Mammary epithelial cell (primary cell): ENCODE measurements at regions not wholly inside any gene's neighbourhood (a gene's known extent, or its start where the extent isn't known, plus 50 kb on each side); places are given as distances from the start of the nearest gene placed in this dataset.

Experiments used
- EZH2 ChIP-seq: IDR thresholded peaks from 2 replicates; pipeline ENCODE4 v1.6.1; 2012; ENCODE audit warnings: low read length, inconsistent platforms, borderline replicate concordance
- TF ChIP-seq, protein P1 (sequence below), 2 donors: IDR thresholded peaks in 1 of 2; conservative IDR thresholded peaks in 1 of 2; 2 replicates each; pipeline ENCODE4 v1.5.1; 2011 to 2012; ENCODE audit warnings: inconsistent platforms in 2 of 2, low read length in 2 of 2, mild to moderate bottlenecking in 2 of 2, control low read depth in 1 of 2, low read depth in 1 of 2; ENCODE audit not compliant: insufficient read depth in 1 of 2; ENCODE audit errors: extremely low read depth in 1 of 2

DNA sequence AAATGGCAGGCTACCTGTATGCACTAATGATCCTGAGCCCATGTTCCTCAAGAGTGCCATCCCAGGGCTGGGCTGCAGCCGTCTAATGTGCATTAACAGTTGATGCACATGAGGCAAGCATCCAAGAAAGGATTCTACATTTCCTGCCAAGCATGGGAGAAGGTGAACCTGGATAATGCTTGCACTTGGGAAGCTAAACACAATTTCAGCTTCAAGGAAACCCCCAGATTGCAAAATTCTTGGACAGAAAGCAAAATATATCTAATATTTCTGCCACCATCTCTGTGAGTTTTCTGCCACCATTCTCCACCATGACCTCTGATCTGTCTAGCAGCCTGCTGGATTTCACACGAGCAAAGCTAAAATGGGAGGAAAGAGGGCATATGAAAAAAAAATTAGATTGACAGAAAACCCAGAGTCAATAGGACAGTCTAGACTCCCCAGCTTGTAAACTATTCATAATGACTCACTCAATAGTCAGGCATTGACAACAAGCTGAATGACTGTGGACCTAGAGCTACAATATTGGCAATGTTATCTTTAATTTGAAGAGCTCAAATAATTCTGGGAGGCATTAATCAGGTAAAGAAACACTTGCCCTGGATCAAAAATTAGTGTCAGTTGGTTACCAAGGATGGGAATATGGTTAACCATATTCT lies 91.9 kb upstream of the BCL2L14 start:
- TF ChIP-seq, protein P1, sequence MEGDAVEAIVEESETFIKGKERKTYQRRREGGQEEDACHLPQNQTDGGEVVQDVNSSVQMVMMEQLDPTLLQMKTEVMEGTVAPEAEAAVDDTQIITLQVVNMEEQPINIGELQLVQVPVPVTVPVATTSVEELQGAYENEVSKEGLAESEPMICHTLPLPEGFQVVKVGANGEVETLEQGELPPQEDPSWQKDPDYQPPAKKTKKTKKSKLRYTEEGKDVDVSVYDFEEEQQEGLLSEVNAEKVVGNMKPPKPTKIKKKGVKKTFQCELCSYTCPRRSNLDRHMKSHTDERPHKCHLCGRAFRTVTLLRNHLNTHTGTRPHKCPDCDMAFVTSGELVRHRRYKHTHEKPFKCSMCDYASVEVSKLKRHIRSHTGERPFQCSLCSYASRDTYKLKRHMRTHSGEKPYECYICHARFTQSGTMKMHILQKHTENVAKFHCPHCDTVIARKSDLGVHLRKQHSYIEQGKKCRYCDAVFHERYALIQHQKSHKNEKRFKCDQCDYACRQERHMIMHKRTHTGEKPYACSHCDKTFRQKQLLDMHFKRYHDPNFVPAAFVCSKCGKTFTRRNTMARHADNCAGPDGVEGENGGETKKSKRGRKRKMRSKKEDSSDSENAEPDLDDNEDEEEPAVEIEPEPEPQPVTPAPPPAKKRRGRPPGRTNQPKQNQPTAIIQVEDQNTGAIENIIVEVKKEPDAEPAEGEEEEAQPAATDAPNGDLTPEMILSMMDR (conservative IDR thresholded peaks at IDR 0.05 in 1 of 2, IDR thresholded peaks at IDR 0.05 in 1 of 2; ENCODE audit: extremely low read depth in 1 of 2, insufficient read depth in 1 of 2, low read depth in 1 of 2, low read length in 2 of 2) = no peak
- TF ChIP-seq EZH2 = no peak
